Ovary (tissue), 3 donors: ENCODE measurements at regions not wholly inside any gene's neighbourhood (a gene's known extent, or its start where the extent isn't known, plus 50 kb on each side); places are given as distances from the start of the nearest gene placed in this dataset.

ENCODE experiments used
- POLR2A ChIP-seq: fragments of 450-650 bp; IDR thresholded peaks from one replicate; pipeline ENCODE4 v1.6.1; 2017; ENCODE audit warnings: antibody characterized with exemption, mild to moderate bottlenecking, moderate library complexity
- TF ChIP-seq, protein P1 (sequence below), 3 donors: fragments of 450-650 bp in 2 of 3; fragments of 200-600 bp in 1 of 3; IDR thresholded peaks; one replicate each; pipeline versions ENCODE4 v1.5.1 to v1.8.0; 2016 to 2022; ENCODE audit warnings: antibody characterized with exemption in 3 of 3, mild to moderate bottlenecking in 1 of 3
- donor health status: DM: no; HTN: no; CAD: no.

DNA sequence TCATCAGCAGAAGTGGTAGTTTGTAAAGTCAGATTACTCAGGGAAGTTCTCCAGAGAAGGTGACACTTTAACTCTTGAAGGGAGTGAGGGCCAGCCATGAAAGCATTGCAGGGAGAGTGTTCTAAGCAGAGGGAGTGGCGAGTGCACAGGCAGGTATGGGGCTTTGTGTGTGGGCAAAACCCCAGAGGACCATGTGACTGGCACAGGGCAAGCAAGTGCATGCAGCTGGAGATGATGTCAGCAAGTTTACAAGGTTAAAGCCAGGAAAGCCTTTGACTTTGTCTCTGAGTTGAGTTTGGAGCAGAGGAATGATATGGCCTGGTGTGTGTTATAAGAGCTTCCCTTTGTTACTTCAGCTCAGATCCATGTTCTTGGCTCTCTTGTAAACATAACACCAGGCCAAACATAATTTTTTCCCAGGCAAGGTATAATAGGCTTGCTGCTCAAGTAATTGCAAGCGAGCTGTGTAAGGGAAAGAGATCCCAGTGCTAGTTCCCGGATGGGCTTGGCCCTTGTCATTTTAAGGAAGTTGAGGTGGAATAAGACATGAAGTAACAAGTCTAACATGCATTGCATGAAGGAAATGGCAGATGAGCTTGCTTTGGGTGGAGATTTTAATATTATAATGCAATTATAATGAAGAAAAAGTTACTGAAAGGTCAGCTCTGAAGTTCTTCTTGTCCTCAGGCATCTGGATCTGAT is 341.1 kb upstream of the LRRC3B start:
- TF ChIP-seq, protein P1, sequence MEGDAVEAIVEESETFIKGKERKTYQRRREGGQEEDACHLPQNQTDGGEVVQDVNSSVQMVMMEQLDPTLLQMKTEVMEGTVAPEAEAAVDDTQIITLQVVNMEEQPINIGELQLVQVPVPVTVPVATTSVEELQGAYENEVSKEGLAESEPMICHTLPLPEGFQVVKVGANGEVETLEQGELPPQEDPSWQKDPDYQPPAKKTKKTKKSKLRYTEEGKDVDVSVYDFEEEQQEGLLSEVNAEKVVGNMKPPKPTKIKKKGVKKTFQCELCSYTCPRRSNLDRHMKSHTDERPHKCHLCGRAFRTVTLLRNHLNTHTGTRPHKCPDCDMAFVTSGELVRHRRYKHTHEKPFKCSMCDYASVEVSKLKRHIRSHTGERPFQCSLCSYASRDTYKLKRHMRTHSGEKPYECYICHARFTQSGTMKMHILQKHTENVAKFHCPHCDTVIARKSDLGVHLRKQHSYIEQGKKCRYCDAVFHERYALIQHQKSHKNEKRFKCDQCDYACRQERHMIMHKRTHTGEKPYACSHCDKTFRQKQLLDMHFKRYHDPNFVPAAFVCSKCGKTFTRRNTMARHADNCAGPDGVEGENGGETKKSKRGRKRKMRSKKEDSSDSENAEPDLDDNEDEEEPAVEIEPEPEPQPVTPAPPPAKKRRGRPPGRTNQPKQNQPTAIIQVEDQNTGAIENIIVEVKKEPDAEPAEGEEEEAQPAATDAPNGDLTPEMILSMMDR (IDR thresholded peaks at IDR 0.05) = no peak
- no peak for TF ChIP-seq POLR2A
